Kidney (tissue), 13 donors: ENCODE measurements at regions not wholly inside any gene's neighbourhood (a gene's known extent, or its start where the extent isn't known, plus 50 kb on each side); places are given as distances from the start of the nearest gene placed in this dataset.

Source experiments
- DNase-seq, 5 donors: peaks; one replicate each; pipeline ENCODE4 v3.0.0-alpha.2; 2013 to 2020
- FAIRE-seq: peaks from 2 replicates; lab custom pipeline; 2012; peaks lifted over from hg19 to GRCh38; lab: Jason Lieb, UNC
- H3K27ac ChIP-seq, 2 donors: one replicate each; pipeline ENCODE4 v1.7.0; 2013; ENCODE audit warnings: low read depth in 2 of 2, low read length in 2 of 2, inconsistent platforms in 1 of 2
- H3K27me3 ChIP-seq: one replicate; pipeline ENCODE4 v1.7.1; 2013; ENCODE audit warnings: low read length, inconsistent platforms; ENCODE audit not compliant: control insufficient read depth, insufficient read depth
- H3K36me3 ChIP-seq, 3 donors: one replicate each; pipeline versions ENCODE4 v1.7.0 to v1.7.1; 2013; ENCODE audit warnings: low read length in 3 of 3, control low read depth in 1 of 3, inconsistent platforms in 1 of 3; ENCODE audit not compliant: insufficient read depth in 3 of 3, control insufficient read depth in 2 of 3
- H3K4me1 ChIP-seq, 3 donors: one replicate each; pipeline versions ENCODE4 v1.7.0 to v1.7.1; 2013; ENCODE audit warnings: low read length in 3 of 3, inconsistent platforms in 1 of 3, low read depth in 1 of 3; ENCODE audit not compliant: control insufficient read depth in 2 of 3, insufficient read depth in 2 of 3
- H3K4me3 ChIP-seq, 3 donors: one replicate each; pipeline versions ENCODE4 v1.7.0 to v1.8.1; 2013; ENCODE audit warnings: low read length in 3 of 3, control low read depth in 1 of 3, inconsistent platforms in 1 of 3
- H3K9ac ChIP-seq, 3 donors: one replicate each; pipeline versions ENCODE4 v1.7.0 to v1.7.1; 2013; ENCODE audit warnings: low read length in 3 of 3, control low read depth in 1 of 3, inconsistent platforms in 1 of 3
- H3K9me3 ChIP-seq, 3 donors: one replicate each; pipeline versions ENCODE4 v1.7.0 to v1.7.1; 2013; ENCODE audit warnings: low read length in 3 of 3, control low read depth in 1 of 3, inconsistent platforms in 1 of 3; ENCODE audit not compliant: control insufficient read depth in 2 of 3, insufficient read depth in 1 of 3
- intact Hi-C: fragments of 100-400 bp; cut with DNase I; formaldehyde crosslinking; loops from one replicate; pipeline ENCODE4 v1.11.1; 2022
- TF ChIP-seq, protein P1 (sequence below): IDR thresholded peaks from 3 replicates; pipeline ENCODE4 v1.5.1; 2012; ENCODE audit warnings: mild to moderate bottlenecking, moderate library complexity, borderline replicate concordance; ENCODE audit not compliant: insufficient read depth; ENCODE audit errors: extremely low read depth
- donor health status: control.
- donor health status: control.
- donor health status: control.
- donor health status: control.
- donor health status: control.
- donor health status: DM: yes; HTN: yes; CAD: no.
- donor health status: Normal renal cell carcinoma (clear cell type).

DNA sequence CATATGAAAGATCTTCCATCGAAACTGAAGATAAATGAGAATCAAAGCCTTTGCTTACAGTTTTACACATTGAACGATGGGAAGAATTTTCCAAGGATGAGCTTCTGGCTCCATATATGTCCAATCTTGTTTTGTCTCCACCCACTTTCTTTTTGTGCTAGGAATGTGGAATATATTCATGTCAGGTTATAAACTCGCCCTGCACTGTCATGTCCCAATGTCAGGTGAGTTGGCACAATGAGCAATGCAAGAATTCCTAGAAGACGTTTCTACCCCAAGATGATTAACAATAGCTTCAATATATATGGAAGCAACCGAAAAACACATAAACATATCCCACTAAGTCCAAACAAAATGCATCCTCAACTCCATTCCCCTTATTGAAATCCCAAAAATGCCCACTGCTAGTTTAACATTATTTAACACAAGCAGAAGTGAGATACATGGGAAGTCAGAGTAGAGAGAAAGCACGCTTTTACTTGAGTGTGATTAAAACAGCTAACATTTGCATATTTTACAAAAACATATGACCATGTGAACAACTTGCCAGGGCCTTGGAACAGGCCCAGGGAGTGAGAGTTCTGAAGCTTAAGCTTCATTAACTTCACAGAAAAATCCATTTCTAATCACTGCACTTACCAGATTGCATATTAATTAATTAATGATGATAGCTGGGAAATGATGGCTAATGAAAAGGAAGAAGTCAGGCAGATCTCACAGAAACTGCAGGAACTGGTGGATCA lies 233.9 kb downstream of the GXYLT1 start:
- H3K36me3 ChIP-seq = no peaks in the 10 kb centered on the region
- H3K4me1 ChIP-seq = no peaks in the 10 kb centered on the region
- DNase-seq = no peak
- no peaks in the 10 kb centered on the region for H3K27me3 ChIP-seq
- no peak overlapping the region for H3K27ac ChIP-seq
- H3K9me3 ChIP-seq = no peaks in the 10 kb centered on the region
- intact Hi-C loops = no loop called here
- FAIRE-seq = no peak
- TF ChIP-seq, protein P1, sequence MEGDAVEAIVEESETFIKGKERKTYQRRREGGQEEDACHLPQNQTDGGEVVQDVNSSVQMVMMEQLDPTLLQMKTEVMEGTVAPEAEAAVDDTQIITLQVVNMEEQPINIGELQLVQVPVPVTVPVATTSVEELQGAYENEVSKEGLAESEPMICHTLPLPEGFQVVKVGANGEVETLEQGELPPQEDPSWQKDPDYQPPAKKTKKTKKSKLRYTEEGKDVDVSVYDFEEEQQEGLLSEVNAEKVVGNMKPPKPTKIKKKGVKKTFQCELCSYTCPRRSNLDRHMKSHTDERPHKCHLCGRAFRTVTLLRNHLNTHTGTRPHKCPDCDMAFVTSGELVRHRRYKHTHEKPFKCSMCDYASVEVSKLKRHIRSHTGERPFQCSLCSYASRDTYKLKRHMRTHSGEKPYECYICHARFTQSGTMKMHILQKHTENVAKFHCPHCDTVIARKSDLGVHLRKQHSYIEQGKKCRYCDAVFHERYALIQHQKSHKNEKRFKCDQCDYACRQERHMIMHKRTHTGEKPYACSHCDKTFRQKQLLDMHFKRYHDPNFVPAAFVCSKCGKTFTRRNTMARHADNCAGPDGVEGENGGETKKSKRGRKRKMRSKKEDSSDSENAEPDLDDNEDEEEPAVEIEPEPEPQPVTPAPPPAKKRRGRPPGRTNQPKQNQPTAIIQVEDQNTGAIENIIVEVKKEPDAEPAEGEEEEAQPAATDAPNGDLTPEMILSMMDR = no peak
- no peak overlapping the region for H3K9ac ChIP-seq
- H3K4me3 ChIP-seq = no peak overlapping the region

DNA sequence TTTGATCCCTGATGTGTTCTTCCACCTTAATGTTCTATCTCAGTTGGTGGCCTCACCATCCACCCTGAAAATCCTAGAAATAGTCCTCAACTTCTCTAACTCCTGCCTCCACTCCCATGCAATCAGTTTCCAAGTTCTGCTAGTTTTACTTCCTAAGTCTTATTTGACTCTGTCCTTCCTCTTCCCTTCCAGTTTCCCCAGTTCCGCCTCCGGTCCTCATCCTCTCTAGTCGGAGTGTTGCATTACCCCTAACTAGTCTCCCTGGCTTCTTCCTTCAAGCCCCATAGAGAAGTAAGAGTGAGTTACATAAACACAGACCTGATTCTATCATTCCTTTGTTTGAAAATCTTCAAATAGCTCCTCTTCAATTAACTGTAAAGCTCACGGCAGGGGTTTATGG lies 236.5 kb downstream of the GXYLT1 start:
- TF ChIP-seq, protein P1 = no peak
- H3K9me3 ChIP-seq = no peaks in the 10 kb centered on the region
- H3K27me3 ChIP-seq = no peaks in the 10 kb centered on the region
- H3K36me3 ChIP-seq = no peaks in the 10 kb centered on the region
- no peak overlapping the region for H3K4me3 ChIP-seq
- FAIRE-seq = no peak
- H3K4me1 ChIP-seq = no peaks in the 10 kb centered on the region
- intact Hi-C loops = no loop called here
- no peak overlapping the region for H3K9ac ChIP-seq
- no peak for DNase-seq
- H3K27ac ChIP-seq = no peak overlapping the region

DNA sequence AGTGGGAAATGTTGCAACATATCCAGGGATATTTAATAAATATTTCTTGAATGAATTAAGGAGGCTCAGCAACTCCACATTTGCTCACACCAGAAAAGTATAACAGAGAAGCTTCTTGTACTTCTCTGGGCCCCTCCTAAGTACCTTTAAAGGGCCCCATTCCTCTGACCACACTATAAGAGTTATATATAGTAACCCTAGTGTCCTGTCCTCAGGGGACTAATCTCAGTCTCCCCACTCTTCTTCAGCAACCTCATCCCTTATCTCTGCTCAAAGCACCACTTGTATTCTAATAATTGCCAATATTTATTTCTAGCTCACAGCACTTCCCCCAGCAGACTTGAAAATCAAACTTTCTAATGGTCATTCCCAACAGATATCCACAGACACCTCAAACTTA lies 237.1 kb downstream of the GXYLT1 start:
- Histone ChIP-seq H3K9me3 (no peaks in the 10 kb centered on the region), H3K4me1 (no peaks in the 10 kb centered on the region), H3K4me3 (no peak overlapping the region), H3K9ac (no peak overlapping the region), H3K36me3 (no peaks in the 10 kb centered on the region), H3K27me3 (no peaks in the 10 kb centered on the region), H3K27ac (no peak overlapping the region)
- intact Hi-C loops = no loop called here
- DNase-seq (no peak), FAIRE-seq (no peak)
- TF ChIP-seq, protein P1 = no peak

DNA sequence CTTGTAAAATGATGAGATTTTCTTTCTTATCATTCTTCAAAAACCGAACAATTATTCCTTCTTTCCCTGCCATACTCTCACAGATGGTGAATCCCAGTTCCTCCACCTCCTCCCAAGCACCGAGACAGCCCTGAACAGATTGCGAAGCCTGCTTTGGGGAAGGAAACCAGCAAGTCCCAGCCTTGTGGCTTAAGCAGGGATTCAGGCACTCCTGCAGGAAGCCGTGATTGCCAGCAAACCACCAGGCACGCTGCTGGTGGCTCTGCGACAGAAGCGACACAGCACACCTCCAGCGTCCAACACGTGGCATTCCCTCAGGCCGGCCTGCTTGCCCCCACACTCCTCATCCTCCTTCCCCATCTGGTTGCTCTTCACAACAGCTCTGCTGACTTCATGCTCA lies 237.7 kb downstream of the GXYLT1 start:
- Histone ChIP-seq H3K4me1 (no peaks in the 10 kb centered on the region), H3K4me3 (no peak overlapping the region), H3K27me3 (no peaks in the 10 kb centered on the region), H3K9me3 (no peaks in the 10 kb centered on the region), H3K27ac (no peak overlapping the region), H3K36me3 (no peaks in the 10 kb centered on the region), H3K9ac (no peak overlapping the region)
- TF ChIP-seq, protein P1 = no peak
- DNase-seq (no peak), FAIRE-seq (no peak)
- intact Hi-C loops = no loop called here
